ENCODE measurements at regions not wholly inside any gene's neighbourhood (a gene's known extent, or its start where the extent isn't known, plus 50 kb on each side); places are given as distances from the start of the nearest gene placed in this dataset.

DNA sequence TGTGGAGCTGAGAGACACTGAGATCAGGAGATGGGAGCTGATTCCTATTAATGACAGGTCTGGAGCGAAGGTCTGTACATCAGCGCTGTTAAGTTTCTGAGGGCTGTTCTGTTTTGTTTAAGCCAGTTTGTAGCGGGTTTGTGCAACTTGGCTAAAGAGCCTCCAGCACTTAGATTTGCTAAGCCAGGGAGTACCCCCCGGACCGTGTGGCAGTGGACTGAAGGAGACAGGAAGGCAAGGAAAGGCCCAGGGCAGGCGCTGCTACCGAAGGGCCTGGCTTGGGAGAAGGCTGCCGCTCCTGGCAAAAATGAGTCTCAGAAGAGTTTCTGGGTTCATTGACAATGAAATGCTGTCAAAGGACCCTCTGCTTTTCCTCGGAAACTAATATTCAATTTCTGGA is 139.3 kb upstream of the ZNF644 start:
- no peak overlapping the region for H3K9ac ChIP-seq (ENCODE audit: low read depth in 1 of 2, low read length in 2 of 2)
- no peak for DNase-seq (ENCODE audit: low spot score)
- TF ChIP-seq EGR1 (IDR thresholded peaks at IDR 0.05; ENCODE audit: low read depth in 2 of 2) (no peak), YY1 (IDR thresholded peaks at IDR 0.05) (no peak), HNF4A (conservative IDR thresholded peaks at IDR 0.05) (no peak), TAF1 (conservative IDR thresholded peaks at IDR 0.05) (no peak), RXRA (IDR thresholded peaks at IDR 0.05) (no peak), HNF4G (IDR thresholded peaks at IDR 0.05) (no peak), SP1 (IDR thresholded peaks at IDR 0.05) (no peak), GABPA (IDR thresholded peaks at IDR 0.05 in 1 of 2, conservative IDR thresholded peaks at IDR 0.05 in 1 of 2) (no peak), FOXA2 (IDR thresholded peaks at IDR 0.05) (no peak), JUND (IDR thresholded peaks at IDR 0.05) (no peak), NR2F2 (IDR thresholded peaks at IDR 0.05) (no peak)
- TF ChIP-seq, protein P1, sequence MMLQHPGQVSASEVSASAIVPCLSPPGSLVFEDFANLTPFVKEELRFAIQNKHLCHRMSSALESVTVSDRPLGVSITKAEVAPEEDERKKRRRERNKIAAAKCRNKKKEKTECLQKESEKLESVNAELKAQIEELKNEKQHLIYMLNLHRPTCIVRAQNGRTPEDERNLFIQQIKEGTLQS (IDR thresholded peaks at IDR 0.05): no peak
- TF ChIP-seq, protein P2, sequence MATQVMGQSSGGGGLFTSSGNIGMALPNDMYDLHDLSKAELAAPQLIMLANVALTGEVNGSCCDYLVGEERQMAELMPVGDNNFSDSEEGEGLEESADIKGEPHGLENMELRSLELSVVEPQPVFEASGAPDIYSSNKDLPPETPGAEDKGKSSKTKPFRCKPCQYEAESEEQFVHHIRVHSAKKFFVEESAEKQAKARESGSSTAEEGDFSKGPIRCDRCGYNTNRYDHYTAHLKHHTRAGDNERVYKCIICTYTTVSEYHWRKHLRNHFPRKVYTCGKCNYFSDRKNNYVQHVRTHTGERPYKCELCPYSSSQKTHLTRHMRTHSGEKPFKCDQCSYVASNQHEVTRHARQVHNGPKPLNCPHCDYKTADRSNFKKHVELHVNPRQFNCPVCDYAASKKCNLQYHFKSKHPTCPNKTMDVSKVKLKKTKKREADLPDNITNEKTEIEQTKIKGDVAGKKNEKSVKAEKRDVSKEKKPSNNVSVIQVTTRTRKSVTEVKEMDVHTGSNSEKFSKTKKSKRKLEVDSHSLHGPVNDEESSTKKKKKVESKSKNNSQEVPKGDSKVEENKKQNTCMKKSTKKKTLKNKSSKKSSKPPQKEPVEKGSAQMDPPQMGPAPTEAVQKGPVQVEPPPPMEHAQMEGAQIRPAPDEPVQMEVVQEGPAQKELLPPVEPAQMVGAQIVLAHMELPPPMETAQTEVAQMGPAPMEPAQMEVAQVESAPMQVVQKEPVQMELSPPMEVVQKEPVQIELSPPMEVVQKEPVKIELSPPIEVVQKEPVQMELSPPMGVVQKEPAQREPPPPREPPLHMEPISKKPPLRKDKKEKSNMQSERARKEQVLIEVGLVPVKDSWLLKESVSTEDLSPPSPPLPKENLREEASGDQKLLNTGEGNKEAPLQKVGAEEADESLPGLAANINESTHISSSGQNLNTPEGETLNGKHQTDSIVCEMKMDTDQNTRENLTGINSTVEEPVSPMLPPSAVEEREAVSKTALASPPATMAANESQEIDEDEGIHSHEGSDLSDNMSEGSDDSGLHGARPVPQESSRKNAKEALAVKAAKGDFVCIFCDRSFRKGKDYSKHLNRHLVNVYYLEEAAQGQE (IDR thresholded peaks at IDR 0.05): no peak
- TF ChIP-seq, protein P3, sequence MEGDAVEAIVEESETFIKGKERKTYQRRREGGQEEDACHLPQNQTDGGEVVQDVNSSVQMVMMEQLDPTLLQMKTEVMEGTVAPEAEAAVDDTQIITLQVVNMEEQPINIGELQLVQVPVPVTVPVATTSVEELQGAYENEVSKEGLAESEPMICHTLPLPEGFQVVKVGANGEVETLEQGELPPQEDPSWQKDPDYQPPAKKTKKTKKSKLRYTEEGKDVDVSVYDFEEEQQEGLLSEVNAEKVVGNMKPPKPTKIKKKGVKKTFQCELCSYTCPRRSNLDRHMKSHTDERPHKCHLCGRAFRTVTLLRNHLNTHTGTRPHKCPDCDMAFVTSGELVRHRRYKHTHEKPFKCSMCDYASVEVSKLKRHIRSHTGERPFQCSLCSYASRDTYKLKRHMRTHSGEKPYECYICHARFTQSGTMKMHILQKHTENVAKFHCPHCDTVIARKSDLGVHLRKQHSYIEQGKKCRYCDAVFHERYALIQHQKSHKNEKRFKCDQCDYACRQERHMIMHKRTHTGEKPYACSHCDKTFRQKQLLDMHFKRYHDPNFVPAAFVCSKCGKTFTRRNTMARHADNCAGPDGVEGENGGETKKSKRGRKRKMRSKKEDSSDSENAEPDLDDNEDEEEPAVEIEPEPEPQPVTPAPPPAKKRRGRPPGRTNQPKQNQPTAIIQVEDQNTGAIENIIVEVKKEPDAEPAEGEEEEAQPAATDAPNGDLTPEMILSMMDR (IDR thresholded peaks at IDR 0.05; ENCODE audit: low read depth, low read length, missing input control): no peak
- TF ChIP-seq, protein P4, sequence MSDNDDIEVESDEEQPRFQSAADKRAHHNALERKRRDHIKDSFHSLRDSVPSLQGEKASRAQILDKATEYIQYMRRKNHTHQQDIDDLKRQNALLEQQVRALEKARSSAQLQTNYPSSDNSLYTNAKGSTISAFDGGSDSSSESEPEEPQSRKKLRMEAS (IDR thresholded peaks at IDR 0.05): no peak
- TF ChIP-seq, protein P5, sequence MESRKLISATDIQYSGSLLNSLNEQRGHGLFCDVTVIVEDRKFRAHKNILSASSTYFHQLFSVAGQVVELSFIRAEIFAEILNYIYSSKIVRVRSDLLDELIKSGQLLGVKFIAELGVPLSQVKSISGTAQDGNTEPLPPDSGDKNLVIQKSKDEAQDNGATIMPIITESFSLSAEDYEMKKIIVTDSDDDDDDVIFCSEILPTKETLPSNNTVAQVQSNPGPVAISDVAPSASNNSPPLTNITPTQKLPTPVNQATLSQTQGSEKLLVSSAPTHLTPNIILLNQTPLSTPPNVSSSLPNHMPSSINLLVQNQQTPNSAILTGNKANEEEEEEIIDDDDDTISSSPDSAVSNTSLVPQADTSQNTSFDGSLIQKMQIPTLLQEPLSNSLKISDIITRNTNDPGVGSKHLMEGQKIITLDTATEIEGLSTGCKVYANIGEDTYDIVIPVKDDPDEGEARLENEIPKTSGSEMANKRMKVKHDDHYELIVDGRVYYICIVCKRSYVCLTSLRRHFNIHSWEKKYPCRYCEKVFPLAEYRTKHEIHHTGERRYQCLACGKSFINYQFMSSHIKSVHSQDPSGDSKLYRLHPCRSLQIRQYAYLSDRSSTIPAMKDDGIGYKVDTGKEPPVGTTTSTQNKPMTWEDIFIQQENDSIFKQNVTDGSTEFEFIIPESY (IDR thresholded peaks at IDR 0.05): no peak
- H3K9me3 ChIP-seq (ENCODE audit: control insufficient read depth in 4 of 4, low read length in 3 of 4): no peaks in the 10 kb centered on the region
- peaks cover 0 to 5% (median 0%) of the 10 kb centered on the region in 4 donors for H3K4me1 ChIP-seq (ENCODE audit: control insufficient read depth in 4 of 4, insufficient read depth in 4 of 4, low read length in 3 of 4)
- H3K27me3 ChIP-seq (ENCODE audit: control insufficient read depth in 4 of 4, insufficient read depth in 4 of 4, low read length in 3 of 4): no peaks in the 10 kb centered on the region
- H3K36me3 ChIP-seq (ENCODE audit: control insufficient read depth in 4 of 4, insufficient read depth in 3 of 4, low read depth in 1 of 4, low read length in 3 of 4): no peaks in the 10 kb centered on the region
- 72% methylated on average over 9 of the region's 9 CpGs for WGBS
- no peak overlapping the region for H3K4me3 ChIP-seq (ENCODE audit: low read depth in 1 of 3, low read length in 3 of 3)
- no peak overlapping the region for H3K27ac ChIP-seq (ENCODE audit: low read depth in 1 of 2, low read length in 2 of 2)

Measured in liver (tissue), 8 donors.